ENCODE measurements at regions not wholly inside any gene's neighbourhood (a gene's known extent, or its start where the extent isn't known, plus 50 kb on each side); places are given as distances from the start of the nearest gene placed in this dataset.
"Not testable (repeated sequence)": the region's sequence is repeated elsewhere in the genome, so short reads cannot be mapped to it uniquely, and the experiment has no call there.

- TF ChIP-seq CTCF (IDR thresholded peaks at IDR 0.05; ENCODE audit: low read depth, low read length), result no peak
- in situ Hi-C loops (cut with HindIII; ENCODE audit: low sequenced_read_pairs), result no loop called here
- no peak for DNase-seq (ENCODE audit: low read depth, low spot score)
- H3K4me3 ChIP-seq (ENCODE audit: low read depth, low read length), result no peak overlapping the region
These were observed 272.5 kb downstream of the SHOX start for GRCh38 chrX:903116-903515.

- no peak for DNase-seq (ENCODE audit: low read depth, low spot score)
- no peak for TF ChIP-seq CTCF (IDR thresholded peaks at IDR 0.05; ENCODE audit: low read depth, low read length)
- in situ Hi-C loops (cut with HindIII; ENCODE audit: low sequenced_read_pairs), result no loop called here
- no peak overlapping the region for H3K4me3 ChIP-seq (ENCODE audit: low read depth, low read length)
These were observed 265.7 kb downstream of the SHOX start for GRCh38 chrX:896256-896655.

- DNase-seq (ENCODE audit: low read depth, low spot score), result no peak
These were observed 259.5 kb downstream of the SHOX start for GRCh38 chrX:889966-890651.

GRCh38 chrX:887724-888123 lies 257.1 kb downstream of the SHOX start:
- in situ Hi-C loops (cut with HindIII; ENCODE audit: low sequenced_read_pairs); DNase-seq (ENCODE audit: low read depth, low spot score); H3K4me3 ChIP-seq (ENCODE audit: low read depth, low read length): not testable (repeated sequence)

More at GRCh38 chrX:889966-890651, 259.5 kb downstream of the SHOX start:
- no peak overlapping the region for H3K4me3 ChIP-seq (ENCODE audit: low read depth, low read length)
- no peak for TF ChIP-seq CTCF (IDR thresholded peaks at IDR 0.05; ENCODE audit: low read depth, low read length)
- in situ Hi-C loops (cut with HindIII; ENCODE audit: low sequenced_read_pairs), result no loop called here

GRCh38 chrX:883588-883987 lies 253.0 kb downstream of the SHOX start:
- no peak for DNase-seq (ENCODE audit: low read depth, low spot score)
- no peak for TF ChIP-seq CTCF (IDR thresholded peaks at IDR 0.05; ENCODE audit: low read depth, low read length)
- H3K4me3 ChIP-seq (ENCODE audit: low read depth, low read length), result no peak overlapping the region
- in situ Hi-C loops (cut with HindIII; ENCODE audit: low sequenced_read_pairs), result no loop called here

GRCh38 chrX:879756-880698 lies 249.4 kb downstream of the SHOX start:
- in situ Hi-C loops (cut with HindIII; ENCODE audit: low sequenced_read_pairs); H3K4me3 ChIP-seq (ENCODE audit: low read depth, low read length); DNase-seq (ENCODE audit: low read depth, low spot score): not testable (repeated sequence)

GRCh38 chrX:874061-874460 lies 243.5 kb downstream of the SHOX start:
- no peak for TF ChIP-seq CTCF (IDR thresholded peaks at IDR 0.05; ENCODE audit: low read depth, low read length)
- H3K4me3 ChIP-seq (ENCODE audit: low read depth, low read length), result no peak overlapping the region
- no peak for DNase-seq (ENCODE audit: low read depth, low spot score)
- in situ Hi-C loops (cut with HindIII; ENCODE audit: low sequenced_read_pairs), result no loop called here

Measured in astrocyte of the spinal cord (primary cell).